HG03060 (cell line): ENCODE measurements at regions not wholly inside any gene's neighbourhood (a gene's known extent, or its start where the extent isn't known, plus 50 kb on each side); places are given as distances from the start of the nearest gene placed in this dataset.
"Not testable (repeated sequence)": the region's sequence is repeated elsewhere in the genome, so short reads cannot be mapped to it uniquely, and the experiment has no call there.

Source experiments
- ATAC-seq: cut with Tn5 transposase; IDR thresholded peaks from one replicate; pipeline ENCODE4 v1.9.1; 2021; ENCODE audit warnings: low read depth, moderate number of reproducible peaks; ENCODE audit not compliant: unreplicated experiment

GRCh38 chr11:129503646-129504045 is 128.0 kb downstream of the BARX2 start:
- no peak for ATAC-seq

GRCh38 chr11:129505266-129505665 is 129.6 kb downstream of the BARX2 start:
- ATAC-seq, result no peak

- no peak for ATAC-seq
These were observed 132.5 kb downstream of the BARX2 start for GRCh38 chr11:129508163-129508562.

- no peak for ATAC-seq
These were observed 152.6 kb downstream of the BARX2 start for GRCh38 chr11:129528296-129528695.

- ATAC-seq, result no peak
These were observed 154.7 kb downstream of the BARX2 start for GRCh38 chr11:129530154-129530895.

- ATAC-seq, result no peak
These were observed 157.7 kb downstream of the BARX2 start for GRCh38 chr11:129533395-129533794.

GRCh38 chr11:129536338-129536737 is 160.7 kb downstream of the BARX2 start:
- ATAC-seq, result no peak

GRCh38 chr11:129538323-129538722 is 162.7 kb downstream of the BARX2 start:
- ATAC-seq, result no peak

GRCh38 chr11:129543515-129544290 is 168.1 kb downstream of the BARX2 start:
- no peak for ATAC-seq

GRCh38 chr11:129544691-129545090 is 169.0 kb downstream of the BARX2 start:
- ATAC-seq, result no peak

GRCh38 chr11:129546266-129546665 is 170.6 kb downstream of the BARX2 start:
- no peak for ATAC-seq

- ATAC-seq, result no peak
These were observed 181.8 kb downstream of the BARX2 start for GRCh38 chr11:129557421-129557820.

GRCh38 chr11:129569007-129569406 is 193.4 kb downstream of the BARX2 start:
- no peak for ATAC-seq

- ATAC-seq, result not testable (repeated sequence)
These were observed 197.0 kb downstream of the BARX2 start for GRCh38 chr11:129572667-129573066.

- no peak for ATAC-seq
These were observed 197.5 kb downstream of the BARX2 start for GRCh38 chr11:129573161-129573560.

- ATAC-seq, result no peak
These were observed 198.8 kb downstream of the BARX2 start for GRCh38 chr11:129574431-129574830.

GRCh38 chr11:129576652-129577051 is 201.0 kb downstream of the BARX2 start:
- no peak for ATAC-seq

GRCh38 chr11:129578006-129578405 is 202.4 kb downstream of the BARX2 start:
- no peak for ATAC-seq

GRCh38 chr11:129580278-129580677 is 204.6 kb downstream of the BARX2 start:
- ATAC-seq, result no peak

GRCh38 chr11:129584316-129584715 is 208.7 kb downstream of the BARX2 start:
- no peak for ATAC-seq

- no peak for ATAC-seq
These were observed 213.7 kb downstream of the BARX2 start for GRCh38 chr11:129589190-129589860.
